Gastroesophageal sphincter (tissue), 4 donors: ENCODE measurements at regions not wholly inside any gene's neighbourhood (a gene's known extent, or its start where the extent isn't known, plus 50 kb on each side); places are given as distances from the start of the nearest gene placed in this dataset.

Experiments
- ATAC-seq: fragments of 150-250 bp; one replicate; pipeline ENCODE4 v1.9.1; 2016; ENCODE audit warnings: mild to moderate bottlenecking, moderate library complexity
- H3K27ac ChIP-seq, 4 donors: fragments of 200-600 bp; sonication (generic) in 3 of 4; 1 replicate in 3 of 4; 2 replicates in 1 of 4; pipeline ENCODE4 v1.5.1; 2016 to 2019
- H3K27me3 ChIP-seq: fragments of 200-600 bp; sonication (generic); one replicate; pipeline ENCODE4 v1.5.1; 2019
- H3K36me3 ChIP-seq, 2 donors: fragments of 200-600 bp; sonication (generic); one replicate each; pipeline ENCODE4 v1.5.1; 2019; ENCODE audit warnings: control low read depth in 1 of 2
- H3K4me1 ChIP-seq, 3 donors: fragments of 200-600 bp; sonication (generic); 1 replicate in 2 of 3; 2 replicates in 1 of 3; pipeline ENCODE4 v1.5.1; 2016 to 2019; ENCODE audit warnings: control low read depth in 2 of 3
- H3K4me3 ChIP-seq, 2 donors: fragments of 200-600 bp; sonication (generic); one replicate each; pipeline ENCODE4 v1.5.1; 2019; ENCODE audit warnings: mild to moderate bottlenecking in 1 of 2, moderate library complexity in 1 of 2
- H3K9me3 ChIP-seq, 3 donors: fragments of 200-600 bp; sonication (generic); one replicate each; pipeline ENCODE4 v1.5.1; 2017 to 2019; ENCODE audit warnings: control low read depth in 2 of 3
- CTCF ChIP-seq, 4 experiments: fragments of 200-600 bp in 2 of 4; fragments of 450-650 bp in 2 of 4; sonication (generic) in 1 of 4; IDR thresholded peaks; one replicate each; pipeline ENCODE4 v1.5.1; 2017 to 2019; ENCODE audit warnings: antibody characterized with exemption in 4 of 4, mild to moderate bottlenecking in 2 of 4, moderate library complexity in 2 of 4
- EP300 ChIP-seq: sonication (generic); formaldehyde crosslinking; IDR thresholded peaks from one replicate; pipeline ENCODE4 v1.6.1; 2017; ENCODE audit warnings: antibody characterized with exemption, mild to moderate bottlenecking
- POLR2A ChIP-seq, 2 donors: fragments of 450-650 bp; IDR thresholded peaks; one replicate each; pipeline ENCODE4 v1.6.1; 2017; ENCODE audit warnings: antibody characterized with exemption in 2 of 2, mild to moderate bottlenecking in 2 of 2, moderate library complexity in 1 of 2
- POLR2AphosphoS5 ChIP-seq: sonication (generic); formaldehyde crosslinking; IDR thresholded peaks from one replicate; pipeline ENCODE4 v1.6.1; 2017; ENCODE audit warnings: antibody characterized with exemption
- WGBS, 2 donors: methylation state at CpG; one replicate each; pipeline ENCODE4 v1.1.5; 2018; ENCODE audit warnings: low coverage in 1 of 2; 5-methylcytosine and 5-hydroxymethylcytosine counted together

- ATAC-seq, result no peak
- TF ChIP-seq POLR2AphosphoS5 (no peak), CTCF (IDR thresholded peaks at IDR 0.05) (no peak), POLR2A (IDR thresholded peaks at IDR 0.05) (no peak)
- Histone ChIP-seq H3K36me3 (no peaks in the 10 kb centered on the region), H3K27me3 (no peaks in the 10 kb centered on the region), H3K4me1 (no peaks in the 10 kb centered on the region), H3K4me3 (no peak overlapping the region), H3K9me3 (peaks cover 0 to 7% (median 0%) of the 10 kb centered on the region in 3 donors), H3K27ac (no peak overlapping the region)
These were observed 84.3 kb upstream of the PTPN3 start for GRCh38 chr9:109582386-109582785.

- Histone ChIP-seq H3K9me3 (peaks cover 0 to 12% (median 0%) of the 10 kb centered on the region in 3 donors), H3K4me1 (no peaks in the 10 kb centered on the region), H3K27ac (no peak overlapping the region), H3K27me3 (no peaks in the 10 kb centered on the region), H3K36me3 (no peaks in the 10 kb centered on the region), H3K4me3 (no peak overlapping the region)
- TF ChIP-seq CTCF (IDR thresholded peaks at IDR 0.05) (no peak), POLR2AphosphoS5 (no peak), EP300 (no peak), POLR2A (IDR thresholded peaks at IDR 0.05) (no peak)
- no peak for ATAC-seq
- WGBS, 2 donors, result 97 to 100% methylated on average over 1 to 3 of the region's 4 CpGs
These were observed 86.1 kb upstream of the PTPN3 start for GRCh38 chr9:109584205-109584604.

- peaks cover 0 to 17% (median 0%) of the 10 kb centered on the region in 3 donors for H3K9me3 ChIP-seq
- WGBS, 2 donors, result 77 to 100% methylated on average over 2 to 7 of the region's 7 CpGs
- H3K36me3 ChIP-seq, result no peaks in the 10 kb centered on the region
- no peak for ATAC-seq
- TF ChIP-seq POLR2A (IDR thresholded peaks at IDR 0.05) (no peak), EP300 (no peak), CTCF (IDR thresholded peaks at IDR 0.05) (no peak), POLR2AphosphoS5 (no peak)
- no peaks in the 10 kb centered on the region for H3K27me3 ChIP-seq
- no peaks in the 10 kb centered on the region for H3K4me1 ChIP-seq
- H3K27ac ChIP-seq, result no peak overlapping the region
- no peak overlapping the region for H3K4me3 ChIP-seq
These were observed 87.7 kb upstream of the PTPN3 start for GRCh38 chr9:109585796-109586195.

- ATAC-seq, result no peak
- no peak overlapping the region for H3K27ac ChIP-seq
- no peaks in the 10 kb centered on the region for H3K27me3 ChIP-seq
- H3K9me3 ChIP-seq, result peaks cover 0 to 17% (median 0%) of the 10 kb centered on the region in 3 donors
- H3K4me3 ChIP-seq, result no peak overlapping the region
- WGBS, 2 donors, result 87 to 89% methylated on average over 4 of the region's 4 CpGs
- H3K36me3 ChIP-seq, result no peaks in the 10 kb centered on the region
- H3K4me1 ChIP-seq, result no peaks in the 10 kb centered on the region
- no peak for TF ChIP-seq EP300
- no peak for TF ChIP-seq POLR2A (IDR thresholded peaks at IDR 0.05)
- TF ChIP-seq POLR2AphosphoS5, result no peak
- TF ChIP-seq CTCF (IDR thresholded peaks at IDR 0.05), result no peak
These were observed 88.9 kb upstream of the PTPN3 start for GRCh38 chr9:109586993-109587392.

GRCh38 chr9:109588415-109588814 is 90.3 kb upstream of the PTPN3 start:
- Histone ChIP-seq H3K4me1 (no peaks in the 10 kb centered on the region), H3K27me3 (no peaks in the 10 kb centered on the region), H3K27ac (no peak overlapping the region), H3K9me3 (peaks cover 0 to 10% (median 0%) of the 10 kb centered on the region in 3 donors), H3K4me3 (no peak overlapping the region), H3K36me3 (no peaks in the 10 kb centered on the region)
- WGBS, 2 donors, result 66 to 78% methylated on average over 3 of the region's 3 CpGs
- no peak for ATAC-seq
- TF ChIP-seq EP300 (no peak), CTCF (IDR thresholded peaks at IDR 0.05) (no peak), POLR2AphosphoS5 (no peak), POLR2A (IDR thresholded peaks at IDR 0.05) (no peak)
